Lower leg skin (tissue), 3 donors: ENCODE measurements at regions not wholly inside any gene's neighbourhood (a gene's known extent, or its start where the extent isn't known, plus 50 kb on each side); places are given as distances from the start of the nearest gene placed in this dataset.

Experiments
- POLR2A ChIP-seq, 2 donors: fragments of 450-650 bp; IDR thresholded peaks; one replicate each; pipeline ENCODE4 v1.6.1; 2016 to 2017; ENCODE audit warnings: antibody characterized with exemption in 2 of 2, mild to moderate bottlenecking in 1 of 2, moderate library complexity in 1 of 2
- TF ChIP-seq, protein P1 (sequence below), 3 donors: fragments of 450-650 bp; IDR thresholded peaks; one replicate each; pipeline ENCODE4 v1.5.1; 2016; ENCODE audit warnings: antibody characterized with exemption in 3 of 3, mild to moderate bottlenecking in 3 of 3, moderate library complexity in 2 of 3

DNA sequence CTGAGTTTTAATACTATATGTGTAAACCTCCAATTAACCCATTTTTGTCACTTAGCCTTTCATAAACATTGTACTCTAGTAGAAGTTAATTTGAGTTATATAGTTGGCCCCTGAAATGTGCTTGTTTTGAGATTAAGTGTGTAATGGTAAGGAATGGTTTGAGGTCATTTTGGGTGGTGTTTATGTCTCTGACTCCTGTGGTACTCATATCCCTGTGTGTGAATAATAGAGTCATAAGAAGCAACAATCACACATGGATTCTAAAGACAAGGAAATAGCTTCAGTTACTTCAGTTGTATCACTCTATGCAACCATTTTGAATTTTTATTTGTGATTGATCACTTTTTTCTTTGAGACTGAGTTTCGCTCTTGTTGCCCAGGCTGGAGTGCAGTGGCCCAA, 408.5 kb downstream of the MFSD1 start:
- TF ChIP-seq, protein P1, sequence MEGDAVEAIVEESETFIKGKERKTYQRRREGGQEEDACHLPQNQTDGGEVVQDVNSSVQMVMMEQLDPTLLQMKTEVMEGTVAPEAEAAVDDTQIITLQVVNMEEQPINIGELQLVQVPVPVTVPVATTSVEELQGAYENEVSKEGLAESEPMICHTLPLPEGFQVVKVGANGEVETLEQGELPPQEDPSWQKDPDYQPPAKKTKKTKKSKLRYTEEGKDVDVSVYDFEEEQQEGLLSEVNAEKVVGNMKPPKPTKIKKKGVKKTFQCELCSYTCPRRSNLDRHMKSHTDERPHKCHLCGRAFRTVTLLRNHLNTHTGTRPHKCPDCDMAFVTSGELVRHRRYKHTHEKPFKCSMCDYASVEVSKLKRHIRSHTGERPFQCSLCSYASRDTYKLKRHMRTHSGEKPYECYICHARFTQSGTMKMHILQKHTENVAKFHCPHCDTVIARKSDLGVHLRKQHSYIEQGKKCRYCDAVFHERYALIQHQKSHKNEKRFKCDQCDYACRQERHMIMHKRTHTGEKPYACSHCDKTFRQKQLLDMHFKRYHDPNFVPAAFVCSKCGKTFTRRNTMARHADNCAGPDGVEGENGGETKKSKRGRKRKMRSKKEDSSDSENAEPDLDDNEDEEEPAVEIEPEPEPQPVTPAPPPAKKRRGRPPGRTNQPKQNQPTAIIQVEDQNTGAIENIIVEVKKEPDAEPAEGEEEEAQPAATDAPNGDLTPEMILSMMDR (IDR thresholded peaks at IDR 0.05), result no peak
- no peak for TF ChIP-seq POLR2A (IDR thresholded peaks at IDR 0.05)
